Adrenal gland (tissue), 9 donors: ENCODE measurements at regions not wholly inside any gene's neighbourhood (a gene's known extent, or its start where the extent isn't known, plus 50 kb on each side); places are given as distances from the start of the nearest gene placed in this dataset.
"Not testable (repeated sequence)": the region's sequence is repeated elsewhere in the genome, so short reads cannot be mapped to it uniquely, and the experiment has no call there.

ENCODE experiments used
- DNase-seq, 7 donors: peaks; one replicate each; pipeline ENCODE4 v3.0.0-alpha.2; 2019 to 2020
- H3K27ac ChIP-seq, 5 donors: fragments of 200-600 bp; sonication (generic) in 4 of 5; 1 replicate in 3 of 5; 2 replicates in 2 of 5; pipeline versions ENCODE4 v1.5.1 to v1.8.0; 2016 to 2020; ENCODE audit warnings: mild to moderate bottlenecking in 1 of 5
- H3K27me3 ChIP-seq: fragments of 200-600 bp; 2 replicates; pipeline ENCODE4 v1.8.0; 2021
- H3K36me3 ChIP-seq, 2 donors: fragments of 200-600 bp; replicated peaks in 1 of 2; 1 replicate in 1 of 2; 2 replicates in 1 of 2; pipeline versions ENCODE4 v1.5.1 to v1.8.0; 2018 to 2022
- H3K4me1 ChIP-seq, 2 donors: fragments of 200-600 bp; replicated peaks in 1 of 2; 1 replicate in 1 of 2; 2 replicates in 1 of 2; pipeline versions ENCODE4 v1.5.1 to v1.8.0; 2018 to 2021
- H3K4me3 ChIP-seq, 4 donors: fragments of 200-600 bp; sonication (generic) in 3 of 4; one replicate each; pipeline ENCODE4 v1.5.1; 2016 to 2018
- H3K9me3 ChIP-seq, 3 donors: fragments of 200-600 bp; sonication (generic) in 1 of 3; replicated peaks in 1 of 3; 1 replicate in 2 of 3; 2 replicates in 1 of 3; pipeline versions ENCODE4 v1.5.1 to v1.8.0; 2016 to 2021
- WGBS, 4 donors: extraction: QIAGEN DNeasy Blood & Tissue Kit in 2 of 4; methylation state at CpG; one replicate each; pipeline versions ENCODE4 v1.1.5 to v1.1.7; 2013 to 2017; 5-methylcytosine and 5-hydroxymethylcytosine counted together
- intact Hi-C, 2 donors: fragments of 100-400 bp; cut with DNase I; formaldehyde crosslinking; loops; one replicate each; pipeline versions ENCODE4 v1.14.1 to v1.15.0; 2022 to 2023
- donor health status: healthy with polysubstance abuse.
- donor health status: Bipolar disorder and iron deficiency.
- donor health status: DM: yes; HTN: yes; CAD: no.
- donor health status: DM: no; HTN: no; CAD: no.
- donor health status: DM: no; HTN: no; CAD: no.

DNA sequence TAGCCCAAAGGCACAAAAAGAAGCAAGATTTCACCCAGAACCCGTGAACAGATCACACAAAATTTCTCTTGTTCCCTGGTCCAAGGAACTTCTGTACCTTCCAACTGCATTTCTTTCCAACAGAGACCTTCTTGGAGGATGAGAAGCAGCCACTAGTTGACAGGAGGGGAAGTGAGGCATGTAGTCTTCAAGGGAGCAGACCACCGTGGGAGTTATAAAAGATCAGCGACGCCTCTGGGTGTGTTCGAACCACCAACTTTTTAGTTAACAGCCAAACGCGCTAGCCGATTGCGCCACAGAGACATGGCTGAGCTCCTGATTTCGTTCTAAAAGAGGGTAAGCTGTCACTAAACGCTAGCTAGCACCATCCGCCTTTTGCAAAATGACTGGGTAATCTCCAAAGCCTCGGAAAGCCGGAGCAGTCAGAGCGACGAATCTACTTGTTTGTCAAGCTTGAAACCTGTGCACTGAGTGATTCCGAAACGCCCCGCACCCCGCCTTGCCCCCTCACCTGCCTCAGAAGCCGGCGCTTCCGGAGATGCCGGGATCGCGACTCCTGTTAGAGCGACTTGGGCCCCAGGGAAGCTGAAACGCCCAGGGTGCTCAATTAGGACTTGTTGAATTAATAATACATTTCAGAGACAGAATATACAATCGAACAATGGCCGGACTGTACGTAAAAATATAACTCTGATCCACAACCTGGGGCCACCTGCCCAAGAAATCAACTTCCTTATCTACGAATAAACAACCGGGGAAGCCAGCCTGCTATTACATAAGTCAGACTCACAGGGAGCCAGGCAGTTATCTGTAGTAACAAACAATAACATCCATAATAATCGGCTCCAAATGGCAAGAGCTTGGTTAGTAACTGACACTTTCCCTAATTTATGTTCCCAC is 140.1 kb downstream of the FAM72C start:
- H3K4me3 ChIP-seq, H3K27me3 ChIP-seq, intact Hi-C loops, DNase-seq, H3K4me1 ChIP-seq, H3K27ac ChIP-seq, H3K9me3 ChIP-seq, H3K36me3 ChIP-seq: not testable (repeated sequence)
- WGBS, 4 donors = 16 to 47% (median 21%) methylated on average over 7 to 34 of the region's 34 CpGs

DNA sequence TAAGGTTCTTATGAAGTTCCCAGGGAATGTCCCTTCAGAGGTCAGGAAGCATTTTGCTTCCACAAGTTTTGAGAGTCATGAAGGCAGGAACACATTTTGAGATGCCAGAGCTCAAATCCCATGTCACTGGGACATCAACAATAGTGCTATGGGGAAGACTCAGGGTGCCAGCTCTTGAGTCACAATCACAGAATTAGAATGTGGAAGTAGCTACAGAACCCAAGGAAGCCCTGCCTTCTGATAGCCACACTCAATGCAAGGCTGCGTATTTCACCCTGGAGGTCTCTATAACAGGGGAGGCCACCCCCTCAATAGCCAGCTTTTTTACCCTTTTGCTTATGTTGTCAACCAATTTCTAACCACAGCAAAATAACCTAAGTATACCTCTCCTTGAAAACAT is 145.6 kb downstream of the FAM72C start:
- H3K36me3 ChIP-seq, H3K27me3 ChIP-seq, H3K4me1 ChIP-seq, H3K4me3 ChIP-seq, DNase-seq, H3K9me3 ChIP-seq, H3K27ac ChIP-seq, intact Hi-C loops: not testable (repeated sequence)
- no CpG with 5 or more reads among the region's 1 CpG for WGBS, 4 donors

DNA sequence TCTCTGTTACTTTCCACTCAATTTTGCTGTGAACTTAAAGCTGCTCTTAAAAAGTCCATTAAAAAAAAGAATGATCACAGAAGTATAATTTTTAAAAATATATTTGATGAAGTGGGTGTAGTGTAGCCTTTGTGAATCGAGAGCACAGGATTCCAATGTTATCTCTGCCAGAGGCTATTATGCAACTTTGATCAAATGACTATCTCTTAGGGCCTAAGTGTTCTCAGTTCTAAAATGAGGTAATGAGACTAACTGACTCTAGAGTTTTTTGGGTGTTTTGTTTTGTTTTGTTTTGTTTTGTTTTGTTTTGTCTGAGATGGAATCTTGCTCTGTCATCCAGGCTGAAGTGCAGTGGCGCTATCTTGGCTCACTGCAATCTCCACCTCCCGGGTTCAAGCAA is 147.5 kb downstream of the FAM72C start:
- H3K4me1 ChIP-seq, H3K4me3 ChIP-seq, DNase-seq, H3K36me3 ChIP-seq, H3K9me3 ChIP-seq, H3K27ac ChIP-seq, H3K27me3 ChIP-seq, intact Hi-C loops: not testable (repeated sequence)
- WGBS, 4 donors = 52 to 100% (median 63%) methylated on average over 1 to 3 of the region's 3 CpGs

DNA sequence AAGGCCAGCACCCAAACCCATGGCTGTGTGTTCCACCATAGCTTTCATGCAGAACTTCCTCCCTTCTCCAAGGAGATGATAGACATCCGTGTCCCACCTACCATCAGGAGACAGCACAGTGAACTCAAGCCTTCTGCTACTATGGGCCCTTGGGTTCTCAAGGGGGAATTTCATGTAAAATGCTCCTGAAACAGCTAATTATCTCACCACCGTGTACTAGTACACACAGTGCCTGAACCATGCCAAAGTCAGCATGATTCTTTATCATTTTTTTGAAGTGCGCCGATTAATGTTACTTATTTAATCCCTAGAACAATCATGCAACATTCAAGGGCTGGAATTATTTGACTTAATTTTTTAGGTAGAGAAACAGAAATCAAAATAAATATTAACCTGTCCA is 151.7 kb downstream of the FAM72C start:
- WGBS, 4 donors = no CpG with 5 or more reads among the region's 4 CpGs

DNA sequence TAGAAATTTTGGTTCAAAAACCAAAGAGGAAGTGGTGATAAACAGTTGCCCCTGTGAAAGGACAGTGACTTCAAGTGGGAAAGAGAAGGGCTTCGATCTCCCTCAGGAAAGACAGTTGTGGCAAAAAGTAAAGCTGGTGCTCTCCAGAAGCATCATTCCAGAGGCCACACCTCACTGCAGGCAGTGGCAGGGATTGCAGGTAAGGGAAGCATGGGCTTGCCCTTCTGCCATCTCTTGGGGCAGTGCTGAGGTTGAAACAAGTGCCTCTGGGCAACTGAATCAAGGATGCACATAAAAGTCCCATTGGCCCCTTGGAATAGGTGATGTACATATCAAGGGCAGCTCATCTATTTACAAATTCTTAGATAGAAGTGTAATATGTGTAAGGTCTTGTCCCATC is 155.4 kb downstream of the FAM72C start:
- H3K9me3 ChIP-seq, DNase-seq, intact Hi-C loops: not testable (repeated sequence)

More for the DNA sequence above, 151.7 kb downstream of the FAM72C start:
- DNase-seq, H3K4me1 ChIP-seq, H3K4me3 ChIP-seq, H3K27me3 ChIP-seq, H3K27ac ChIP-seq, H3K36me3 ChIP-seq, H3K9me3 ChIP-seq, intact Hi-C loops: not testable (repeated sequence)

DNA sequence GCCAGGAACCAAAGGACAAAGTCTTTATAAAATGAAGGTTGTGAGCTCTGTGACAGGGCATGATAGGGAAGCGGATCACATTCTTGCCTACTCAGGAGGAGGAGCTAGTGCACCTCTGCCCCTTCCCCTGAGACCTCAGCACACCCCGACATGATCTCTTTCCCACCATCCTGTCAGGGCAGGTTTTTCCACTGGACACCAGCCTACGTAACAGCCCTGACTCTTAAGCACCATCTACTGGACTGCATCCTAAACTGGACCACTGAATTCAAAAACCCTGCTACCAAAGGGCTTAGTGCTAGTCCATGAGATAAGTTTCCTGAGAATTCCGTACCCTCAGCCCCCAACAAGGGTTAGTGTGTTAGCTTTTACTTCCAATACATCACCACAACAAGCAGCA is 166.4 kb downstream of the FAM72C start:
- H3K4me1 ChIP-seq, H3K4me3 ChIP-seq, intact Hi-C loops, H3K27ac ChIP-seq, H3K36me3 ChIP-seq, H3K9me3 ChIP-seq, DNase-seq, H3K27me3 ChIP-seq: not testable (repeated sequence)
- no CpG with 5 or more reads among the region's 4 CpGs for WGBS, 4 donors

More for the DNA sequence above, 155.4 kb downstream of the FAM72C start:
- not testable (repeated sequence) for H3K4me1 ChIP-seq, H3K27ac ChIP-seq, H3K4me3 ChIP-seq, H3K36me3 ChIP-seq, H3K27me3 ChIP-seq
- no CpG with 5 or more reads among the region's 1 CpG for WGBS, 4 donors

DNA sequence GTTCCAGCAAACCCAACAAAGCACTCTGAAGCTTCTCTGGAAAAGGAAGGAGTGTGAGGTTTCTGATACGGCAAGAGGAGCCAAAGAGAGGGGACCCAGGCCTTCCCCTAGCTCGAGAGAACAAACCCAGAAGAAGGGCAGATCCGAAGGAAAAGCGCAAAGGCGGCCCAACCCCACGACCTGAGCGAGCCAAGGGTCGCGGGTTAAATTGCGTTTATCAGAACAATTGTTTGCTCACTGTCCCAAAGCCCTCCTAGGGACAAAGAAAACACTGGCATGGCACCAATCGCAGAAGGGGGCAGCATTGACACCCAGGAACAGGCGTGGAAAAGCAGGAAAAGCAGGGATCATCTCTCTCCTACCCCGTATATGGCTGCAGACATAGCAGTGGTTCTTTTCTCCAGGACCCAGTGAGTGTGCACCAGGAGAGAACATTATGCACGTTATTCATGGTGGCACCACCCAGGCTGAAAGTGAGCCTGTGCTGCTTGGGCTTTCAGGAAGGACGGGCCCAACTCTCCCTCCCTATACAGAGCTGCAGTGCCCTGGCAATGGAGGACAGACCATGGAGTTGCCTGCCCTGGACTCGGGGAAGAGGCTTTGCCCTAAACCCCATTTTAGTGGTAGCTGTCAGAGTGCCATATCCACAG is 167.0 kb downstream of the FAM72C start:
- H3K27me3 ChIP-seq, H3K36me3 ChIP-seq, H3K27ac ChIP-seq, H3K4me3 ChIP-seq, intact Hi-C loops, H3K4me1 ChIP-seq, H3K9me3 ChIP-seq: not testable (repeated sequence)
- 2 to 20% (median 10%) methylated on average over 6 to 13 of the region's 16 CpGs for WGBS, 4 donors
- peak in 1 of 7 donors; percentile 3 for DNase-seq

DNA sequence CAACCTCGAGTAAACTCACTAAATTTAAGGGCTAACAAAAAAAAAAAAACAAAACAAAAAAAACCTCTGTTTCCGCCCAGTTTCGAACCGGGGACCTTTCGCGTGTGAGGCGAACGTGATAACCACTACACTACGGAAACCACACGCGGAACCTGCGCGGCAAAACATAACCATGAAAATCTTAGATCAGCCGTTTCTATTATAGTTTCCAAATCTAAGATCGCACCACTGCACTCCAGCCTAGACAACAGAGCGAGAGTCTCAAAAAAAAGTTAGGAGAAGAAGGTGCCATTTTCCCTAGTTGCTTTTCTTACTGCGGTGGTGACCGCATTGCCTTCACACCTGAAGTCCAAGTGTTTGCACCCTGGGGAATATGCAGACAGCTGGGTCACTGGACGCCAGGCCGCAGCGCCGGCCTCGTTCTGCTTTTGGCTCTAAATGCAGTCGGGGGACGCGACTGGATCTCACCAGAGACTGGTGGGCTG is 167.8 kb downstream of the FAM72C start:
- H3K9me3 ChIP-seq, intact Hi-C loops, H3K27ac ChIP-seq, H3K27me3 ChIP-seq, H3K36me3 ChIP-seq, H3K4me1 ChIP-seq: not testable (repeated sequence)
- 3 to 13% (median 6%) methylated on average over 17 to 26 of the region's 26 CpGs for WGBS, 4 donors
- peak overlapping the region in 1 of 4 donors; percentile 40 for H3K4me3 ChIP-seq
- peak in 3 of 7 donors; percentile 16 to 60 (median 24) for DNase-seq

- intact Hi-C loops, H3K4me1 ChIP-seq, H3K9me3 ChIP-seq, H3K36me3 ChIP-seq, H3K4me3 ChIP-seq, H3K27me3 ChIP-seq, H3K27ac ChIP-seq, DNase-seq: not testable (repeated sequence)
- no CpG with 5 or more reads among the region's 13 CpGs for WGBS, 4 donors
Observed at GRCh38 chr1:143803095-143803494, 168.7 kb downstream of the FAM72C start.

DNA sequence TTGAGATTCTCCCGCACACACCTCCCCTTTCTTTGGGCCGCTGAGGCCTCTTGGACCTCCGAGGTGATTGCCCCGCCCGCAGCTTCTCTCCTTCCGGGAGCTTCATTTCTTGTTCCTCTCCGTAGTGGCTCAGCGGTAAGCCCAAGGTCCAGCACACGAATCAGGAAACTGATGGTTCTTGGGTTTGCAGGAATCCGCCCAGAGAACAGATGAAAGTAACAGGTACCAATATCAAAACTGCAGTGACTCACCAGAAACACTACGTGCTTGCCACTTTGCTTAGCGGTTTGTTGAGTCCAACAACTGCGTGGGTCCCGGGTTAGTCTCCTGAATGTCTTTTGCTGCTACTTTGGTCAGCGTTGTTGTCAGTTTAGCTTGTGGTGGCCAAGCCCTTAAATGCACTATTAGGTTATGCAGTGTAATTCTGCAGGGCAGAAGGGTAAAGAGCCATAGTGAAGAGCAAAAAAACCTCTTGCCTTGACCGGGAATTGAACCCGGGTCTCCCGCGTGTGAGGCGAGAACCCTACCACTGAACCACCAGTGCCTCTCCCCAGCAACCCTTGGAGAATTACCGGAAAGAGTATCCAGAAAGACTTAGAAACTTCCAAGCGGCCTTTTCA is 172.1 kb downstream of the FAM72C start:
- intact Hi-C loops, H3K4me1 ChIP-seq, H3K4me3 ChIP-seq, H3K27ac ChIP-seq, DNase-seq, H3K27me3 ChIP-seq, H3K36me3 ChIP-seq, H3K9me3 ChIP-seq: not testable (repeated sequence)
- WGBS, 4 donors = no CpG with 5 or more reads among the region's 22 CpGs

- H3K27me3 ChIP-seq, H3K4me3 ChIP-seq, intact Hi-C loops, H3K36me3 ChIP-seq, DNase-seq, H3K9me3 ChIP-seq, H3K27ac ChIP-seq, H3K4me1 ChIP-seq: not testable (repeated sequence)
- WGBS, 4 donors = no CpG with 5 or more reads among the region's 3 CpGs
Observed at GRCh38 chr1:143796369-143796768, 175.4 kb downstream of the FAM72C start.
